H1 (cell line): ENCODE measurements at regions not wholly inside any gene's neighbourhood (a gene's known extent, or its start where the extent isn't known, plus 50 kb on each side); places are given as distances from the start of the nearest gene placed in this dataset.

ENCODE experiments used
- CTCF ChIA-PET: fragments of 300-600 bp; sonication (Branson Sonifier 250); formaldehyde crosslinking; loops from one replicate; lab custom pipeline; 2021; ENCODE audit not compliant: partially characterized antibody; lab: Charles Lee
- POLR2A ChIA-PET: fragments of 300-600 bp; sonication (Branson Sonifier 250); formaldehyde crosslinking; loops from one replicate; lab custom pipeline; 2021; ENCODE audit warnings: inconsistent platforms; ENCODE audit not compliant: partially characterized antibody; lab: Charles Lee
- DNase-seq, 2 experiments: peaks; one replicate each; pipeline versions ENCODE4 v3.0.0 to v3.0.0-alpha.2; 2010 to 2022; ENCODE audit warnings: low spot score in 2 of 2, low read depth in 1 of 2, mixed read lengths in 1 of 2
- FAIRE-seq: peaks from 2 replicates; lab custom pipeline; 2011; peaks lifted over from hg19 to GRCh38; lab: Jason Lieb, UNC
- H2AFZ ChIP-seq: 2 replicates; pipeline ENCODE4 v1.8.1; 2012; ENCODE audit warnings: low read length, inconsistent platforms
- H2AK5ac ChIP-seq: 2 replicates; pipeline ENCODE4 v1.6.1; 2013; ENCODE audit warnings: low read depth, low read length
- H2BK120ac ChIP-seq: replicated peaks from 2 replicates; pipeline ENCODE3; 2013; ENCODE audit warnings: low read depth, low read length, inconsistent platforms
- H2BK12ac ChIP-seq: 2 replicates; pipeline ENCODE4 v1.6.1; 2013; ENCODE audit warnings: low read depth, low read length
- H2BK15ac ChIP-seq: 2 replicates; pipeline ENCODE4 v1.6.1; 2013; ENCODE audit warnings: low read length
- H2BK20ac ChIP-seq: 2 replicates; pipeline ENCODE4 v1.6.1; 2013; ENCODE audit warnings: low read length
- H2BK5ac ChIP-seq: 2 replicates; pipeline ENCODE4 v1.6.1; 2013; ENCODE audit warnings: low read depth, low read length
- H3K14ac ChIP-seq: 2 replicates; pipeline ENCODE4 v1.6.1; 2013; ENCODE audit warnings: inconsistent platforms; ENCODE audit not compliant: insufficient read length
- H3K18ac ChIP-seq: 2 replicates; pipeline ENCODE4 v1.6.1; 2013; ENCODE audit warnings: low read length; ENCODE audit errors: extremely low read depth
- H3K23ac ChIP-seq: 2 replicates; pipeline ENCODE4 v1.6.1; 2013; ENCODE audit warnings: inconsistent platforms; ENCODE audit not compliant: insufficient read length
- H3K23me2 ChIP-seq: 2 replicates; pipeline ENCODE4 v1.6.1; 2013; ENCODE audit warnings: low read depth, low read length
- H3K27ac ChIP-seq: 2 replicates; pipeline ENCODE4 v1.6.1; 2011; ENCODE audit warnings: low read depth, low read length, inconsistent platforms
- H3K27me3 ChIP-seq, 4 experiments: replicated peaks in 1 of 4; 1 replicate in 1 of 4; 2 replicates in 3 of 4; pipeline versions ENCODE4 v1.6.1 to v1.8.1; 2011 to 2013; ENCODE audit warnings: low read length in 3 of 4, mild to moderate bottlenecking in 3 of 4, inconsistent platforms in 2 of 4, mixed read lengths in 2 of 4, moderate library complexity in 1 of 4; ENCODE audit not compliant: control insufficient read depth in 3 of 4, insufficient read depth in 3 of 4; ENCODE audit errors: extremely low read depth in 1 of 4
- H3K36me3 ChIP-seq, 4 experiments: 2 replicates each; pipeline versions ENCODE4 v1.6.1 to v1.8.1; 2011 to 2013; ENCODE audit warnings: mild to moderate bottlenecking in 4 of 4, low read length in 3 of 4, moderate library complexity in 2 of 4, control low read depth in 1 of 4, inconsistent platforms in 1 of 4; ENCODE audit not compliant: insufficient read depth in 4 of 4, control insufficient read depth in 2 of 4
- H3K4ac ChIP-seq: replicated peaks from 2 replicates; pipeline ENCODE3; 2013; ENCODE audit warnings: low read length, low read depth, mixed read lengths, inconsistent platforms; ENCODE audit not compliant: insufficient read length
- H3K4me1 ChIP-seq, 4 experiments: replicated peaks in 1 of 4; 1 replicate in 1 of 4; 2 replicates in 3 of 4; pipeline versions ENCODE4 v1.6.1 to v1.8.1; 2011 to 2013; ENCODE audit warnings: low read length in 3 of 4, inconsistent platforms in 2 of 4, mixed read lengths in 1 of 4; ENCODE audit not compliant: insufficient read depth in 4 of 4, control insufficient read depth in 3 of 4
- H3K4me2 ChIP-seq, 2 experiments: 2 replicates each; pipeline versions ENCODE4 v1.6.1 to v1.8.1; 2011 to 2013; ENCODE audit warnings: low read depth in 2 of 2, low read length in 2 of 2, control low read depth in 1 of 2, inconsistent platforms in 1 of 2, mild to moderate bottlenecking in 1 of 2; ENCODE audit not compliant: insufficient read depth in 1 of 2
- H3K4me3 ChIP-seq, 4 experiments: fragments of 200-600, 300-600 bp in 1 of 4; sonication (generic), shearing (Covaris generic), sonication (Bioruptor Twin) in 1 of 4; 2 replicates each; pipeline versions ENCODE4 v1.5.1 to v1.8.1; 2011 to 2016; ENCODE audit warnings: low read length in 4 of 4, low read depth in 3 of 4, control low read depth in 2 of 4, inconsistent platforms in 2 of 4, mild to moderate bottlenecking in 2 of 4, mixed read lengths in 1 of 4, moderate library complexity in 1 of 4; ENCODE audit not compliant: insufficient read depth in 2 of 4; ENCODE audit errors: extremely low read depth in 1 of 4
- H3K56ac ChIP-seq: replicated peaks from 2 replicates; pipeline ENCODE3; 2013; ENCODE audit warnings: low read depth, mild to moderate bottlenecking, mixed read lengths, low read length, inconsistent platforms; ENCODE audit not compliant: insufficient read length
- H3K79me1 ChIP-seq: 2 replicates; pipeline ENCODE4 v1.6.1; 2013; ENCODE audit warnings: low read depth, low read length, control low read depth
- H3K79me2 ChIP-seq, 2 experiments: 2 replicates each; pipeline versions ENCODE4 v1.6.1 to v1.8.1; 2012 to 2013; ENCODE audit warnings: low read length in 2 of 2, mild to moderate bottlenecking in 2 of 2, inconsistent platforms in 1 of 2; ENCODE audit not compliant: insufficient read depth in 2 of 2, control insufficient read depth in 1 of 2
- H3K9ac ChIP-seq, 4 experiments: replicated peaks in 1 of 4; 1 replicate in 1 of 4; 2 replicates in 3 of 4; pipeline versions ENCODE4 v1.6.1 to v1.8.1; 2011 to 2013; ENCODE audit warnings: low read depth in 3 of 4, low read length in 3 of 4, control low read depth in 2 of 4, mild to moderate bottlenecking in 2 of 4, moderate library complexity in 2 of 4, inconsistent platforms in 1 of 4; ENCODE audit errors: extremely low read depth in 1 of 4
- H3K9me3 ChIP-seq, 2 experiments: 2 replicates each; pipeline versions ENCODE4 v1.6.1 to v1.8.1; 2012 to 2013; ENCODE audit warnings: mild to moderate bottlenecking in 2 of 2, moderate library complexity in 2 of 2, control low read depth in 1 of 2, inconsistent platforms in 1 of 2, low read depth in 1 of 2, low read length in 1 of 2, mixed read lengths in 1 of 2; ENCODE audit not compliant: insufficient read depth in 2 of 2
- H4K20me1 ChIP-seq, 2 experiments: replicated peaks in 1 of 2; 2 replicates each; pipeline versions ENCODE3 to v1.8.1; 2011 to 2013; ENCODE audit warnings: inconsistent platforms in 2 of 2, low read length in 2 of 2, mild to moderate bottlenecking in 1 of 2; ENCODE audit not compliant: insufficient read depth in 2 of 2, control insufficient read depth in 1 of 2
- H4K5ac ChIP-seq: 2 replicates; pipeline ENCODE4 v1.6.1; 2013; ENCODE audit warnings: low read length, low read depth, mixed read lengths, inconsistent platforms; ENCODE audit not compliant: insufficient read length
- H4K8ac ChIP-seq: 2 replicates; pipeline ENCODE4 v1.8.0; 2013; ENCODE audit warnings: mild to moderate bottlenecking, moderate library complexity, low read length, inconsistent platforms; ENCODE audit not compliant: insufficient read depth; ENCODE audit errors: extremely low read depth
- H4K91ac ChIP-seq: replicated peaks from 2 replicates; pipeline ENCODE3; 2013; ENCODE audit warnings: low read length, mixed read lengths, inconsistent platforms; ENCODE audit not compliant: insufficient read length
- CBX5 ChIP-seq: fragments of 300-800, 300-1000 bp; sonication (generic); IDR thresholded peaks from 2 replicates; pipeline ENCODE4 v1.7.1; 2016; ENCODE audit warnings: antibody characterized with exemption, low read length, low read depth
- TEAD4 ChIP-seq: IDR thresholded peaks from 2 replicates; pipeline ENCODE4 v1.6.1; 2012; ENCODE audit warnings: low read depth, low read length, inconsistent platforms, mixed read lengths
- WGBS, 2 experiments: shearing (Covaris generic) in 1 of 2; methylation state at CpG; one replicate each; pipeline versions ENCODE4 v1.1.6 to v1.1.7; 2013 to 2015; ENCODE audit warnings: low lambda C conversion rate in 2 of 2, mixed read lengths in 2 of 2, inconsistent platforms in 1 of 2, low coverage in 1 of 2, missing lambda C conversion rate in 1 of 2; ENCODE audit not compliant: insufficient replicate concordance in 2 of 2, insufficient coverage in 1 of 2, insufficient read length in 1 of 2; ENCODE audit errors: extremely low coverage in 1 of 2, missing lambda C conversion rate in 1 of 2; 5-methylcytosine and 5-hydroxymethylcytosine counted together

DNA sequence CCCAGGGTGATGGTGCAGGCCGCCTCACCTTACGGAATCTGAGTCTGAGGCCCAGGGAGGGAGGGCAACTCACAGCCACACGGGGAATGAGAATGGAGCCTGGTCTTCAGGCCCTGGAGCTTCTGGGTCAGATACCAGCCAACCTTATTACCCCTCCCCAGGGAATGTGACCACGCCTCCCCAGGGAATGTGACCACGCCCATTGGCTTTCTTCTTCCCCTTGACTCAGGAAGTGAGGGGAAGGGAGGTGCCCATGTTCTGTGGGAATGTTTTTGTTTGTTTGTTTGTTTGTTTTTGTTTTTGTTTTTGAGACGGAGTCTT is 57.5 kb upstream of the RBFOX2 start:
- WGBS, 2 experiments: 88% methylated on average over 6 of the region's 6 CpGs; no CpG with 5 or more reads in 1 of the 2 experiments
- no peak overlapping the region for H3K23ac ChIP-seq

More for the DNA sequence above, 57.5 kb upstream of the RBFOX2 start:
- ChIA-PET POLR2A (interaction anchor here (1.4 kb wide), 1 partner anchor 21 kb away, joined by 4 read pairs; no protein-coding TSS in a partner anchor), CTCF (interaction anchor here (0.8 to 6.4 kb wide), 2 partner anchors 21 to 132 kb away, joined by 3 to 37 read pairs; no protein-coding TSS in a partner anchor)
- H3K9me3 ChIP-seq: no peaks in the 10 kb centered on the region
- H3K23me2 ChIP-seq: no peaks in the 10 kb centered on the region
- no peaks in the 10 kb centered on the region for H3K79me2 ChIP-seq
- no peak overlapping the region for H3K4me2 ChIP-seq
- 0 out of 2 replicates have a peak overlapping the region, but pooled peaks have one; percentile 55 for H2BK12ac ChIP-seq
- H4K20me1 ChIP-seq: no peaks in the 10 kb centered on the region
- peak in 1 of 2 experiments; percentile 59 for DNase-seq
- H2BK5ac ChIP-seq: no peak overlapping the region
- H3K9ac ChIP-seq: no peak overlapping the region
- TF ChIP-seq CBX5: no peak
- peak; percentile 85 for TF ChIP-seq TEAD4
- no peak overlapping the region for H3K18ac ChIP-seq
- H2BK20ac ChIP-seq: no peak overlapping the region
- FAIRE-seq: no peak
- no peaks in the 10 kb centered on the region for H3K27me3 ChIP-seq
- no peak overlapping the region for H4K5ac ChIP-seq
- peaks cover 0 to 4% (median 0%) of the 10 kb centered on the region in 4 experiments; a peak in 3 of 7 replicates for H3K4me1 ChIP-seq
- no peak overlapping the region for H2BK120ac ChIP-seq
- H4K91ac ChIP-seq: peak overlapping the region; percentile 22
- H3K36me3 ChIP-seq: no peaks in the 10 kb centered on the region
- H2BK15ac ChIP-seq: no peak overlapping the region
- H2AFZ ChIP-seq: no peak overlapping the region
- no peaks in the 10 kb centered on the region for H3K79me1 ChIP-seq
- H4K8ac ChIP-seq: no peak overlapping the region
- peak overlapping the region; percentile 97 for H2AK5ac ChIP-seq
- no peak overlapping the region for H3K56ac ChIP-seq
- no peak overlapping the region for H3K27ac ChIP-seq
- H3K14ac ChIP-seq: no peak overlapping the region
- no peak overlapping the region for H3K4me3 ChIP-seq
- H3K4ac ChIP-seq: no peak overlapping the region
